ENCODE measurements at regions not wholly inside any gene's neighbourhood (a gene's known extent, or its start where the extent isn't known, plus 50 kb on each side); places are given as distances from the start of the nearest gene placed in this dataset.

GRCh38 chrX:128601706-128602105, 549.5 kb upstream of the ACTRT1 start:
- no peaks in the 10 kb centered on the region for H3K4me1 ChIP-seq (ENCODE audit: control insufficient read depth, insufficient read depth, low read length)
- WGBS (ENCODE audit: insufficient coverage), result no CpG with 5 or more reads among the region's 2 CpGs
- no peaks in the 10 kb centered on the region for H3K9me3 ChIP-seq (ENCODE audit: control insufficient read depth, insufficient read depth, low read length)
- DNase-seq (ENCODE audit: low read depth in 4 of 6, low spot score in 6 of 6), result no peak
- H3K4me3 ChIP-seq (ENCODE audit: low read depth, low read length), result no peak overlapping the region
- no peaks in the 10 kb centered on the region for H3K36me3 ChIP-seq (ENCODE audit: control insufficient read depth, insufficient read depth, low read length)
- H3K27ac ChIP-seq (ENCODE audit: low read depth, low read length), result no peak overlapping the region
- no peaks in the 10 kb centered on the region for H3K27me3 ChIP-seq (ENCODE audit: control insufficient read depth, insufficient read depth, low read length)

GRCh38 chrX:128599632-128600031, 547.4 kb upstream of the ACTRT1 start:
- Histone ChIP-seq H3K27me3 (ENCODE audit: control insufficient read depth, insufficient read depth, low read length) (no peaks in the 10 kb centered on the region), H3K36me3 (ENCODE audit: control insufficient read depth, insufficient read depth, low read length) (no peaks in the 10 kb centered on the region), H3K9me3 (ENCODE audit: control insufficient read depth, insufficient read depth, low read length) (no peaks in the 10 kb centered on the region), H3K4me3 (ENCODE audit: low read depth, low read length) (no peak overlapping the region), H3K4me1 (ENCODE audit: control insufficient read depth, insufficient read depth, low read length) (no peaks in the 10 kb centered on the region), H3K27ac (ENCODE audit: low read depth, low read length) (no peak overlapping the region)
- WGBS (ENCODE audit: insufficient coverage), result 67% methylated on average over 1 of the region's 1 CpG
- no peak for DNase-seq (ENCODE audit: low read depth in 4 of 6, low spot score in 6 of 6)

- 76% methylated on average over 6 of the region's 6 CpGs for WGBS (ENCODE audit: insufficient coverage)
- Histone ChIP-seq H3K4me3 (ENCODE audit: low read depth, low read length) (no peak overlapping the region), H3K27ac (ENCODE audit: low read depth, low read length) (no peak overlapping the region), H3K36me3 (ENCODE audit: control insufficient read depth, insufficient read depth, low read length) (no peaks in the 10 kb centered on the region), H3K4me1 (ENCODE audit: control insufficient read depth, insufficient read depth, low read length) (no peaks in the 10 kb centered on the region), H3K27me3 (ENCODE audit: control insufficient read depth, insufficient read depth, low read length) (no peaks in the 10 kb centered on the region), H3K9me3 (ENCODE audit: control insufficient read depth, insufficient read depth, low read length) (no peaks in the 10 kb centered on the region)
- no peak for DNase-seq (ENCODE audit: low read depth in 4 of 6, low spot score in 6 of 6)
Observed at GRCh38 chrX:128582036-128582435, 529.8 kb upstream of the ACTRT1 start.

- Histone ChIP-seq H3K9me3 (ENCODE audit: control insufficient read depth, insufficient read depth, low read length) (no peaks in the 10 kb centered on the region), H3K36me3 (ENCODE audit: control insufficient read depth, insufficient read depth, low read length) (no peaks in the 10 kb centered on the region), H3K4me3 (ENCODE audit: low read depth, low read length) (no peak overlapping the region), H3K27me3 (ENCODE audit: control insufficient read depth, insufficient read depth, low read length) (no peaks in the 10 kb centered on the region), H3K4me1 (ENCODE audit: control insufficient read depth, insufficient read depth, low read length) (no peaks in the 10 kb centered on the region), H3K27ac (ENCODE audit: low read depth, low read length) (no peak overlapping the region)
- no CpG with 5 or more reads among the region's 2 CpGs for WGBS (ENCODE audit: insufficient coverage)
- DNase-seq (ENCODE audit: low read depth in 4 of 6, low spot score in 6 of 6), result no peak
Observed at GRCh38 chrX:128581615-128582014, 529.4 kb upstream of the ACTRT1 start.

- no peaks in the 10 kb centered on the region for H3K4me1 ChIP-seq (ENCODE audit: control insufficient read depth, insufficient read depth, low read length)
- DNase-seq (ENCODE audit: low read depth in 4 of 6, low spot score in 6 of 6), result no peak
- H3K27me3 ChIP-seq (ENCODE audit: control insufficient read depth, insufficient read depth, low read length), result no peaks in the 10 kb centered on the region
- no peaks in the 10 kb centered on the region for H3K9me3 ChIP-seq (ENCODE audit: control insufficient read depth, insufficient read depth, low read length)
- no peaks in the 10 kb centered on the region for H3K36me3 ChIP-seq (ENCODE audit: control insufficient read depth, insufficient read depth, low read length)
- no peak overlapping the region for H3K4me3 ChIP-seq (ENCODE audit: low read depth, low read length)
- WGBS (ENCODE audit: insufficient coverage), result 81% methylated on average over 5 of the region's 5 CpGs
- H3K27ac ChIP-seq (ENCODE audit: low read depth, low read length), result no peak overlapping the region
Observed at GRCh38 chrX:128543114-128543513, 490.9 kb upstream of the ACTRT1 start.

- Histone ChIP-seq H3K27me3 (ENCODE audit: control insufficient read depth, insufficient read depth, low read length) (no peaks in the 10 kb centered on the region), H3K36me3 (ENCODE audit: control insufficient read depth, insufficient read depth, low read length) (no peaks in the 10 kb centered on the region), H3K9me3 (ENCODE audit: control insufficient read depth, insufficient read depth, low read length) (peaks cover 1% of the 10 kb centered on the region), H3K27ac (ENCODE audit: low read depth, low read length) (no peak overlapping the region), H3K4me1 (ENCODE audit: control insufficient read depth, insufficient read depth, low read length) (no peaks in the 10 kb centered on the region), H3K4me3 (ENCODE audit: low read depth, low read length) (no peak overlapping the region)
- WGBS (ENCODE audit: insufficient coverage), result 32% methylated on average over 3 of the region's 3 CpGs
- DNase-seq (ENCODE audit: low read depth in 4 of 6, low spot score in 6 of 6), result peak in 1 of 6 donors; percentile 1
Observed at GRCh38 chrX:128518508-128518907, 466.3 kb upstream of the ACTRT1 start.

GRCh38 chrX:128517691-128518090, 465.5 kb upstream of the ACTRT1 start:
- Histone ChIP-seq H3K4me1 (ENCODE audit: control insufficient read depth, insufficient read depth, low read length) (no peaks in the 10 kb centered on the region), H3K9me3 (ENCODE audit: control insufficient read depth, insufficient read depth, low read length) (peaks cover under 1% of the 10 kb centered on the region), H3K27me3 (ENCODE audit: control insufficient read depth, insufficient read depth, low read length) (no peaks in the 10 kb centered on the region), H3K27ac (ENCODE audit: low read depth, low read length) (no peak overlapping the region), H3K4me3 (ENCODE audit: low read depth, low read length) (no peak overlapping the region), H3K36me3 (ENCODE audit: control insufficient read depth, insufficient read depth, low read length) (no peaks in the 10 kb centered on the region)
- WGBS (ENCODE audit: insufficient coverage), result 81% methylated on average over 3 of the region's 3 CpGs
- no peak for DNase-seq (ENCODE audit: low read depth in 4 of 6, low spot score in 6 of 6)

- no peaks in the 10 kb centered on the region for H3K4me1 ChIP-seq (ENCODE audit: control insufficient read depth, insufficient read depth, low read length)
- H3K27me3 ChIP-seq (ENCODE audit: control insufficient read depth, insufficient read depth, low read length), result no peaks in the 10 kb centered on the region
- no peak for DNase-seq (ENCODE audit: low read depth in 4 of 6, low spot score in 6 of 6)
- no peak overlapping the region for H3K4me3 ChIP-seq (ENCODE audit: low read depth, low read length)
- H3K9me3 ChIP-seq (ENCODE audit: control insufficient read depth, insufficient read depth, low read length), result no peaks in the 10 kb centered on the region
- H3K27ac ChIP-seq (ENCODE audit: low read depth, low read length), result no peak overlapping the region
- no peaks in the 10 kb centered on the region for H3K36me3 ChIP-seq (ENCODE audit: control insufficient read depth, insufficient read depth, low read length)
Observed at GRCh38 chrX:128504496-128504895, 452.3 kb upstream of the ACTRT1 start.

GRCh38 chrX:128464116-128464515, 411.9 kb upstream of the ACTRT1 start:
- no peaks in the 10 kb centered on the region for H3K9me3 ChIP-seq (ENCODE audit: control insufficient read depth, insufficient read depth, low read length)
- no peaks in the 10 kb centered on the region for H3K27me3 ChIP-seq (ENCODE audit: control insufficient read depth, insufficient read depth, low read length)
- no peaks in the 10 kb centered on the region for H3K4me1 ChIP-seq (ENCODE audit: control insufficient read depth, insufficient read depth, low read length)
- H3K36me3 ChIP-seq (ENCODE audit: control insufficient read depth, insufficient read depth, low read length), result no peaks in the 10 kb centered on the region
- no peak for DNase-seq (ENCODE audit: low read depth in 4 of 6, low spot score in 6 of 6)
- WGBS (ENCODE audit: insufficient coverage), result 81% methylated on average over 5 of the region's 5 CpGs
- H3K4me3 ChIP-seq (ENCODE audit: low read depth, low read length), result no peak overlapping the region
- no peak overlapping the region for H3K27ac ChIP-seq (ENCODE audit: low read depth, low read length)

GRCh38 chrX:128460835-128461234, 408.6 kb upstream of the ACTRT1 start:
- Histone ChIP-seq H3K27ac (ENCODE audit: low read depth, low read length) (no peak overlapping the region), H3K4me3 (ENCODE audit: low read depth, low read length) (no peak overlapping the region), H3K9me3 (ENCODE audit: control insufficient read depth, insufficient read depth, low read length) (no peaks in the 10 kb centered on the region), H3K27me3 (ENCODE audit: control insufficient read depth, insufficient read depth, low read length) (no peaks in the 10 kb centered on the region), H3K4me1 (ENCODE audit: control insufficient read depth, insufficient read depth, low read length) (no peaks in the 10 kb centered on the region), H3K36me3 (ENCODE audit: control insufficient read depth, insufficient read depth, low read length) (no peaks in the 10 kb centered on the region)
- 19% methylated on average over 2 of the region's 6 CpGs for WGBS (ENCODE audit: insufficient coverage)
- no peak for DNase-seq (ENCODE audit: low read depth in 4 of 6, low spot score in 6 of 6)
